ENCODE measurements at regions not wholly inside any gene's neighbourhood (a gene's known extent, or its start where the extent isn't known, plus 50 kb on each side); places are given as distances from the start of the nearest gene placed in this dataset.

DNA sequence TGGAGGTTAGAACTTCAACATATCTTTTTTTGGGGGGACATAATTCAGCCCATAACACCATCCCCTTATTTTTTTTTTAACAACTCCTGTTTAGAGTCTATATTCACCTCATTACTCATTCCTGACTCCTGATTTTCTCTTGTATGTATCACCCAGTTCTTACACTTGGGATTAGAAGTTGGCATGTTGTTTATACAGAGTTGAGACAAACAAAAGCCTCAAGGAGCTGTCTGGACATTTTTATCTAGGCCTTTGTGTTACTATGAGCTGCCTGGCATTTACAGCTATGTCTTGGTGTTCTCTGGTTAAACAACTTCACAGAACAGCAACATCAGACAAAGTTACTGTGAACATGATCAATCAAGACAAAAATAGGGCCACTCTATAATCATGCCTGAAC, 517.5 kb downstream of the KIF20B start:
- DNase-seq (no peak), ATAC-seq (no peak)
- H3K36me3 ChIP-seq (ENCODE audit: insufficient read depth in 1 of 2, low read depth in 1 of 2) = no peaks in the 10 kb centered on the region
- intact Hi-C loops (cut with DNase I) = no loop called here
- H3K27ac ChIP-seq = no peak overlapping the region
- no peak overlapping the region for H3K4me3 ChIP-seq
- no peak for TF ChIP-seq CTCF (IDR thresholded peaks at IDR 0.05)
- no peaks in the 10 kb centered on the region for H3K9me3 ChIP-seq
- no peaks in the 10 kb centered on the region for H3K27me3 ChIP-seq (ENCODE audit: insufficient read depth in 3 of 3, low read length in 2 of 3)
- H3K4me1 ChIP-seq = no peaks in the 10 kb centered on the region

GRCh38 chr10:90222372-90222771, 521.0 kb downstream of the KIF20B start:
- H3K27me3 ChIP-seq (ENCODE audit: insufficient read depth in 3 of 3, low read length in 2 of 3) = no peaks in the 10 kb centered on the region
- no peak for DNase-seq
- H3K27ac ChIP-seq = no peak overlapping the region
- no peaks in the 10 kb centered on the region for H3K9me3 ChIP-seq
- no peaks in the 10 kb centered on the region for H3K4me1 ChIP-seq
- no peak for ATAC-seq
- intact Hi-C loops (cut with DNase I) = no loop called here
- WGBS, 3 donors = 16% methylated on average over 4 of the region's 4 CpGs
- no peak for TF ChIP-seq CTCF (IDR thresholded peaks at IDR 0.05)
- H3K36me3 ChIP-seq (ENCODE audit: insufficient read depth in 1 of 2, low read depth in 1 of 2) = no peaks in the 10 kb centered on the region
- H3K4me3 ChIP-seq = no peak overlapping the region

- no peak overlapping the region for H3K27ac ChIP-seq
- no peaks in the 10 kb centered on the region for H3K9me3 ChIP-seq
- no peaks in the 10 kb centered on the region for H3K4me1 ChIP-seq
- WGBS, 3 donors = 78 to 82% (median 78%) methylated on average over 5 of the region's 5 CpGs
- no peak for ATAC-seq
- no peaks in the 10 kb centered on the region for H3K36me3 ChIP-seq (ENCODE audit: insufficient read depth in 1 of 2, low read depth in 1 of 2)
- no peak overlapping the region for H3K4me3 ChIP-seq
- TF ChIP-seq CTCF (IDR thresholded peaks at IDR 0.05) = no peak
- H3K27me3 ChIP-seq (ENCODE audit: insufficient read depth in 3 of 3, low read length in 2 of 3) = no peaks in the 10 kb centered on the region
- intact Hi-C loops (cut with DNase I) = no loop called here
- no peak for DNase-seq
These were observed 521.5 kb downstream of the KIF20B start for GRCh38 chr10:90222939-90223338.

GRCh38 chr10:90224791-90225566, 523.6 kb downstream of the KIF20B start:
- no peak for DNase-seq

More at GRCh38 chr10:90224791-90225566, 523.6 kb downstream of the KIF20B start:
- Histone ChIP-seq H3K27ac (no peak overlapping the region), H3K27me3 (ENCODE audit: insufficient read depth in 3 of 3, low read length in 2 of 3) (no peaks in the 10 kb centered on the region), H3K4me3 (no peak overlapping the region), H3K36me3 (ENCODE audit: insufficient read depth in 1 of 2, low read depth in 1 of 2) (no peaks in the 10 kb centered on the region), H3K4me1 (no peaks in the 10 kb centered on the region), H3K9me3 (no peaks in the 10 kb centered on the region)
- 38 to 61% (median 48%) methylated on average over 2 of the region's 2 CpGs for WGBS, 3 donors
- ATAC-seq = no peak
- no peak for TF ChIP-seq CTCF (IDR thresholded peaks at IDR 0.05)
- intact Hi-C loops (cut with DNase I) = no loop called here
